ENCODE measurements at regions not wholly inside any gene's neighbourhood (a gene's known extent, or its start where the extent isn't known, plus 50 kb on each side); places are given as distances from the start of the nearest gene placed in this dataset.

GRCh38 chr4:114223580-114223979 is 244.1 kb upstream of the ARSJ start:
- TF ChIP-seq, protein P1, sequence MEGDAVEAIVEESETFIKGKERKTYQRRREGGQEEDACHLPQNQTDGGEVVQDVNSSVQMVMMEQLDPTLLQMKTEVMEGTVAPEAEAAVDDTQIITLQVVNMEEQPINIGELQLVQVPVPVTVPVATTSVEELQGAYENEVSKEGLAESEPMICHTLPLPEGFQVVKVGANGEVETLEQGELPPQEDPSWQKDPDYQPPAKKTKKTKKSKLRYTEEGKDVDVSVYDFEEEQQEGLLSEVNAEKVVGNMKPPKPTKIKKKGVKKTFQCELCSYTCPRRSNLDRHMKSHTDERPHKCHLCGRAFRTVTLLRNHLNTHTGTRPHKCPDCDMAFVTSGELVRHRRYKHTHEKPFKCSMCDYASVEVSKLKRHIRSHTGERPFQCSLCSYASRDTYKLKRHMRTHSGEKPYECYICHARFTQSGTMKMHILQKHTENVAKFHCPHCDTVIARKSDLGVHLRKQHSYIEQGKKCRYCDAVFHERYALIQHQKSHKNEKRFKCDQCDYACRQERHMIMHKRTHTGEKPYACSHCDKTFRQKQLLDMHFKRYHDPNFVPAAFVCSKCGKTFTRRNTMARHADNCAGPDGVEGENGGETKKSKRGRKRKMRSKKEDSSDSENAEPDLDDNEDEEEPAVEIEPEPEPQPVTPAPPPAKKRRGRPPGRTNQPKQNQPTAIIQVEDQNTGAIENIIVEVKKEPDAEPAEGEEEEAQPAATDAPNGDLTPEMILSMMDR (IDR thresholded peaks at IDR 0.05) = no peak
- TF ChIP-seq EP300 (IDR thresholded peaks at IDR 0.05) (no peak), POLR2A (IDR thresholded peaks at IDR 0.05) (no peak)
